BJ (cell line): ENCODE measurements at regions not wholly inside any gene's neighbourhood (a gene's known extent, or its start where the extent isn't known, plus 50 kb on each side); places are given as distances from the start of the nearest gene placed in this dataset.

Source experiments
- CTCF ChIA-PET: fragments of 350-600 bp; formaldehyde crosslinking; extraction: SDS; loops from one replicate; lab custom pipeline; 2021; ENCODE audit warnings: antibody characterized with exemption, inconsistent platforms; lab: Yijun Ruan, JAX
- POLR2A ChIA-PET: fragments of 300-600 bp; sonication (Branson Sonifier 250); formaldehyde crosslinking; extraction: SDS; loops from one replicate; lab custom pipeline; 2021; ENCODE audit warnings: antibody characterized with exemption; lab: Charles Lee
- DNase-seq: peaks from one replicate; pipeline ENCODE4 v3.0.0-alpha.2; 2011; ENCODE audit warnings: low read depth
- H3K27me3 ChIP-seq: 2 replicates; pipeline ENCODE4 v1.6.0; 2011; ENCODE audit warnings: low read length; ENCODE audit not compliant: control insufficient read depth, insufficient read depth
- H3K36me3 ChIP-seq: 2 replicates; pipeline ENCODE4 v1.5.1; 2011; ENCODE audit warnings: low read length; ENCODE audit not compliant: control insufficient read depth, insufficient read depth
- H3K4me3 ChIP-seq: 2 replicates; pipeline ENCODE4 v1.5.1; 2011; ENCODE audit warnings: low read depth, mild to moderate bottlenecking, control low read depth, low read length
- CTCF ChIP-seq: IDR thresholded peaks from 2 replicates; pipeline ENCODE4 v1.5.1; 2011; ENCODE audit warnings: low read depth, mild to moderate bottlenecking, control low read depth, inconsistent platforms, low read length, moderate library complexity; ENCODE audit not compliant: insufficient read depth

- DNase-seq, result no peak
- ChIA-PET POLR2A (no interaction called here), CTCF (no interaction called here)
- Histone ChIP-seq H3K4me3 (no peak overlapping the region), H3K36me3 (no peaks in the 10 kb centered on the region), H3K27me3 (no peaks in the 10 kb centered on the region)
- no peak for TF ChIP-seq CTCF
Observed at GRCh38 chr10:121087129-121087528, 236.0 kb downstream of the WDR11 start.

- no peak for TF ChIP-seq CTCF
- DNase-seq, result no peak
- POLR2A ChIA-PET, result no interaction called here
- no peak overlapping the region for H3K4me3 ChIP-seq
- H3K27me3 ChIP-seq, result no peaks in the 10 kb centered on the region
- no peaks in the 10 kb centered on the region for H3K36me3 ChIP-seq
- CTCF ChIA-PET, result no interaction called here
Observed at GRCh38 chr10:121087688-121088087, 236.5 kb downstream of the WDR11 start.

- Histone ChIP-seq H3K4me3 (no peak overlapping the region), H3K27me3 (no peaks in the 10 kb centered on the region), H3K36me3 (no peaks in the 10 kb centered on the region)
- CTCF ChIA-PET, result no interaction called here
- POLR2A ChIA-PET, result no interaction called here
- TF ChIP-seq CTCF, result no peak
- no peak for DNase-seq
Observed at GRCh38 chr10:121088524-121088923, 237.4 kb downstream of the WDR11 start.

GRCh38 chr10:121089434-121089833, 238.3 kb downstream of the WDR11 start:
- Histone ChIP-seq H3K27me3 (no peaks in the 10 kb centered on the region), H3K4me3 (no peak overlapping the region), H3K36me3 (no peaks in the 10 kb centered on the region)
- POLR2A ChIA-PET, result no interaction called here
- no peak for DNase-seq
- CTCF ChIA-PET, result no interaction called here
- no peak for TF ChIP-seq CTCF

- Histone ChIP-seq H3K36me3 (no peaks in the 10 kb centered on the region), H3K27me3 (no peaks in the 10 kb centered on the region), H3K4me3 (no peak overlapping the region)
- ChIA-PET POLR2A (no interaction called here), CTCF (interaction anchor here (1.4 kb wide), 1 partner anchor 11 kb away, joined by 3 read pairs; no protein-coding TSS in a partner anchor)
- no peak for TF ChIP-seq CTCF
- no peak for DNase-seq
Observed at GRCh38 chr10:121091961-121092719, 241.0 kb downstream of the WDR11 start.
